ENCODE measurements at regions not wholly inside any gene's neighbourhood (a gene's known extent, or its start where the extent isn't known, plus 50 kb on each side); places are given as distances from the start of the nearest gene placed in this dataset.

DNA sequence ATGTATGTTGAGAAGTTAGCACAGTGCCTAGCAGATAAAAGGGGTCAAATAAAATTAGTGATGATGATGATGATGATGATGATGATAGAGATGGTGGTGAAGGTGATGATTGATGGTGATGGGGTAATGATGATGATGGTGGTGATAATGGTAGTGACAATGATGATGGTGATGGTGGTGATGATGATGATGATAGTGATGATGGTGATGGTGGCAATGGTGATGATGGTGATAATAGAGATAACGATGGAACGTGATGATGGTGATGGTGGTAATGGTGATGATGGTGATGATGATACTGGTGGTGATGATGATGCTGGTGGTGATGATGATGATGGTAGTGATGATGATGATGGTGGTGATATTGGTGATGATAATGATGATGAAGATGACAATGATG, 223.7 kb downstream of the FOXL1 start:
- TF ChIP-seq NFYB (IDR thresholded peaks at IDR 0.05; ENCODE audit: insufficient read depth, low read depth, low read length): no peak
- TF ChIP-seq, protein P1, sequence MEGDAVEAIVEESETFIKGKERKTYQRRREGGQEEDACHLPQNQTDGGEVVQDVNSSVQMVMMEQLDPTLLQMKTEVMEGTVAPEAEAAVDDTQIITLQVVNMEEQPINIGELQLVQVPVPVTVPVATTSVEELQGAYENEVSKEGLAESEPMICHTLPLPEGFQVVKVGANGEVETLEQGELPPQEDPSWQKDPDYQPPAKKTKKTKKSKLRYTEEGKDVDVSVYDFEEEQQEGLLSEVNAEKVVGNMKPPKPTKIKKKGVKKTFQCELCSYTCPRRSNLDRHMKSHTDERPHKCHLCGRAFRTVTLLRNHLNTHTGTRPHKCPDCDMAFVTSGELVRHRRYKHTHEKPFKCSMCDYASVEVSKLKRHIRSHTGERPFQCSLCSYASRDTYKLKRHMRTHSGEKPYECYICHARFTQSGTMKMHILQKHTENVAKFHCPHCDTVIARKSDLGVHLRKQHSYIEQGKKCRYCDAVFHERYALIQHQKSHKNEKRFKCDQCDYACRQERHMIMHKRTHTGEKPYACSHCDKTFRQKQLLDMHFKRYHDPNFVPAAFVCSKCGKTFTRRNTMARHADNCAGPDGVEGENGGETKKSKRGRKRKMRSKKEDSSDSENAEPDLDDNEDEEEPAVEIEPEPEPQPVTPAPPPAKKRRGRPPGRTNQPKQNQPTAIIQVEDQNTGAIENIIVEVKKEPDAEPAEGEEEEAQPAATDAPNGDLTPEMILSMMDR (IDR thresholded peaks at IDR 0.05 in 2 of 3, conservative IDR thresholded peaks at IDR 0.05 in 1 of 3; ENCODE audit: control insufficient read depth in 2 of 3, extremely low read depth in 1 of 3, insufficient read depth in 1 of 3, low read depth in 3 of 3, low read length in 3 of 3): no peak
- TF ChIP-seq ESRRA (IDR thresholded peaks at IDR 0.05; ENCODE audit: low read length): no peak
- no peak for TF ChIP-seq TCF3 (IDR thresholded peaks at IDR 0.05; ENCODE audit: borderline replicate concordance, insufficient read depth, low read depth, low read length)
- no peak for TF ChIP-seq SP1 (IDR thresholded peaks at IDR 0.05; ENCODE audit: low read depth, low read length)
